ENCODE measurements at regions not wholly inside any gene's neighbourhood (a gene's known extent, or its start where the extent isn't known, plus 50 kb on each side); places are given as distances from the start of the nearest gene placed in this dataset.

DNA sequence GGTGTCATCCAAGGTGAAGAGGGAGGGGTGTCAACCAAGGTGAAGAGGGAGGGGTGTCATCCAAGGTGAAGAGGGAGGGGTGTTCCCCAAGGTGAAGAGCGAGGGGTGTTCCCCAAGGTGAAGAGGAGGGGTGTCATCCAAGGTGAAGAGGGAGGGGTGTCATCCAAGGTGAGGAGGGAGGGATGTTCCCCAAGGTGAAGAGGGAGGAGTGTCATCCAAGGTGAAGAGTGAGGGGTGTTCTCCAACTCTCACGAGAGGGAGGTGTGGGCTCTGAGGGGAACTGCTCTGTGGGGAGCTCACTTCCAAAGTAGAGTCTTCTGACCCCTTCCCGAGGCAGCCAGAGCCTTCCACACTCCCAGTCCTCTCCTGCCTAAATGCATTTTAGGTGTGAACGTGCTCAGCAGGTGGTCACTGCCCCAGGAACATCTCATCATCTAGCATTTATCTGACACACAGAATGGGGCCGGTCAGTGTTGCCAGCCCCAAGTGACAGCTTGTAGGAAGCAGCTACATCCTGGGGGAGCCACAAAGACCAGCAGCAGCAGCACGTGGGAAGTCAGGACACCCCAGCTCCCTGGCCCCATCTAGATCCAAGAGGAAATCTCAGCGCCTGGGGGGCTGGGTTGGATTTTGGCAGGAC is 323.8 kb downstream of the GLRX3 start:
- no peak for DNase-seq (ENCODE audit: low read depth, low spot score)

GRCh38 chr10:130461631-130462030 is 325.4 kb downstream of the GLRX3 start:
- no peak for DNase-seq (ENCODE audit: low read depth, low spot score)

GRCh38 chr10:130463104-130463875 is 327.1 kb downstream of the GLRX3 start:
- DNase-seq (ENCODE audit: low read depth, low spot score) = no peak

DNA sequence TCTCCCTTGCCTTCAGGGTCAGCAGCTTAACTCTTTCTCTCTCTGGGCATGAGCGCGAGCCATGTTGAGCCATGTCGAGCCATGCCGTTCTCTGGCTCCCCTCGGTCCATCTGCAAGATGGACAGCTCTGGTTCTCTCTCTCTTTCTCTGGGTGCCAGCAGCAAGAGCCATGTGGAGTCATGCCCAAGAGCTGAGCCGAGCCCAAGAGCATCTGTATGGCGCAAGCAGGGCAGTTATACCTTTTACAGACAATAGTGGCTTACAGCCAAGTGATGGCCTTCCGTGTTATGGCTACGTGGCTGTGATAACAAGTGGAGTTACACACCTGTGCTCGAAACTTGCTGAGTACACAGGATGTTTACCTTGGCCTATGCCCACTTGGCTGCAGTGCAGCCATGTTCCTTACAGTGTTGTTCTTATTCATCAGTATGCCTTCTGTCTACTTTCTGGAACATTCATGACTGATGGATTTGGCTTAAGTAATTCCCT is 327.7 kb downstream of the GLRX3 start:
- DNase-seq (ENCODE audit: low read depth, low spot score) = no peak

- no peak for DNase-seq (ENCODE audit: low read depth, low spot score)
These were observed 328.2 kb downstream of the GLRX3 start for GRCh38 chr10:130464426-130464825.

- no peak for DNase-seq (ENCODE audit: low read depth, low spot score)
These were observed 330.2 kb downstream of the GLRX3 start for GRCh38 chr10:130466271-130466997.

GRCh38 chr10:130470286-130470685 is 334.1 kb downstream of the GLRX3 start:
- no peak for DNase-seq (ENCODE audit: low read depth, low spot score)

DNA sequence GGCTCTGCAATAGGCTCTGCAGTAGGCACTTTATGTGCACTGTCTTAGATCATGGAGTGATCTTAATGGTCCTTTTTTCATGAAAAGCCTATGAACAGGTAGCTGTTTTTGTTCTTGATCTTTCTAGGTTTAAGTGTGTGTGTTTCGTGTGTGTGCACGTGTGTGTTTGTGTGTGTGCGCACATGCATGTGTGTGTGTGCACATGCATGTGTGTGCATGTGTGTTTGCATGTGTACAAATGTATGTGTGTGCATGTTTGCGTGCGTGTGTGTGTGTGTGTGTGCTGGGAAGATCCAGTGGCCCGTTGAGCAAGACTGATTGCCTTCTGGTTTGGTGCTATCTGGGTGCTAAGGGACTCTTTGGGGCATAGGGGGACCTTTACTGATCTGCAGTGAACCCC is 334.8 kb downstream of the GLRX3 start:
- no peak for DNase-seq (ENCODE audit: low read depth, low spot score)

DNA sequence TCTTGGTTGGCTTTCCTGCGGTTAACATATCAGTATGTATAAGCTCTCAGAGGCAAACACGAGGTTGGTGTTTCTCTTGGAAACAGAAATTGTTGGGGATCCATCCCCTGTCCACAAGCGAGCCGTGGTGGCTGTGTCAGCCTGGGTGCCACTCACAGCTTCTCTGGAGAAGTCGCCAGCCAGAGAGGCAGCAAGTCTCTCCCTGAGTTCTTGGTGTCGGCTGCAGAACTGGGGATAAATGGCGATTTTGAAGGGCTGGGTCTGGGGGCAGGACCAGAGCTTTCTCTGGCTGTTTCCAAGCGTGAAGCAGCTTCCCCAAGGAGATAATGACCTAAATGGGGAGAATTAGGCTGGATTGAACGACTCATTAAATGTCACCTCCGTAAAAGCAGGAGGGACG is 335.3 kb downstream of the GLRX3 start:
- DNase-seq (ENCODE audit: low read depth, low spot score) = no peak

DNA sequence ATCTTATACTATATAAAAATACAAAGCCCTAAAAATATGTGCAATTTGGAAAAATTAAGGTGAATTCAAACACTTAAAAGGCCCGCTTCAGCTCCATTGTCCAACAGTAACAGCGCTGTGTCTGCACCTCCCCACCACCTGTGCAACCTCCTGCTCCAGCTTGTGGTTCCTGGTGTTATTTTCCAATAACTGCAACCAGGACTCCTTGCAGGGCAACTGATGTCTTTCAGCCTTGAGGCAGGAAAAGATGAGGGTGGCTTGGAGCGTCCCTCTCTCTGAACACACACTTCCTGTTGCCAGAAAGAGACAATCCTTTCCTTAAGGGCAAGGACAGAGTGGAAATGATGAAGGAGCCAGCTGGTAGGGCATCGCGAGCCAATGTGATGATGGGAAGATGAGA is 336.0 kb downstream of the GLRX3 start:
- no peak for DNase-seq (ENCODE audit: low read depth, low spot score)

GRCh38 chr10:130474591-130474990 is 338.4 kb downstream of the GLRX3 start:
- DNase-seq (ENCODE audit: low read depth, low spot score) = no peak

DNA sequence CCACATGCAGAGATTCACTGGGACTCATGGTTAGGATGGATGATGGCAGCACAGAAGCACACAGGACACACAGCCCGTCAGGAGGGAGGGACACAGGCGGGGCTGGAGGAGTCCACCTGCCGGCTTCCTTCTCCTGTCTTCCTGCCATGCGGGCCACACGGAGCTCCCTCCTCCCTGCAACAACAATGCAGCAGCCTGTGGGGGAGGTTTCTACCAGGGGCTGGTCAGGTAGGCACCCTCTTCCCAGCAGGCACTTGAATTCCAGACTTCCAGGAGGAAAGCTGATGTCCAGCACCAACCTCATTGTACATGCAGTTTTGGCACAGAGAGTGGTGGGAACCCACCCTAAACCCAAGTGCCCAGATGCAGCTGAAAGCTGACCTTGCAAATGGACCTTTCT is 341.2 kb downstream of the GLRX3 start:
- no peak for DNase-seq (ENCODE audit: low read depth, low spot score)

GRCh38 chr10:130479146-130479545 is 343.0 kb downstream of the GLRX3 start:
- no peak for DNase-seq (ENCODE audit: low read depth, low spot score)

- no peak for DNase-seq (ENCODE audit: low read depth, low spot score)
These were observed 343.7 kb downstream of the GLRX3 start for GRCh38 chr10:130479926-130480325.

GRCh38 chr10:130480491-130480890 is 344.3 kb downstream of the GLRX3 start:
- DNase-seq (ENCODE audit: low read depth, low spot score) = no peak

DNA sequence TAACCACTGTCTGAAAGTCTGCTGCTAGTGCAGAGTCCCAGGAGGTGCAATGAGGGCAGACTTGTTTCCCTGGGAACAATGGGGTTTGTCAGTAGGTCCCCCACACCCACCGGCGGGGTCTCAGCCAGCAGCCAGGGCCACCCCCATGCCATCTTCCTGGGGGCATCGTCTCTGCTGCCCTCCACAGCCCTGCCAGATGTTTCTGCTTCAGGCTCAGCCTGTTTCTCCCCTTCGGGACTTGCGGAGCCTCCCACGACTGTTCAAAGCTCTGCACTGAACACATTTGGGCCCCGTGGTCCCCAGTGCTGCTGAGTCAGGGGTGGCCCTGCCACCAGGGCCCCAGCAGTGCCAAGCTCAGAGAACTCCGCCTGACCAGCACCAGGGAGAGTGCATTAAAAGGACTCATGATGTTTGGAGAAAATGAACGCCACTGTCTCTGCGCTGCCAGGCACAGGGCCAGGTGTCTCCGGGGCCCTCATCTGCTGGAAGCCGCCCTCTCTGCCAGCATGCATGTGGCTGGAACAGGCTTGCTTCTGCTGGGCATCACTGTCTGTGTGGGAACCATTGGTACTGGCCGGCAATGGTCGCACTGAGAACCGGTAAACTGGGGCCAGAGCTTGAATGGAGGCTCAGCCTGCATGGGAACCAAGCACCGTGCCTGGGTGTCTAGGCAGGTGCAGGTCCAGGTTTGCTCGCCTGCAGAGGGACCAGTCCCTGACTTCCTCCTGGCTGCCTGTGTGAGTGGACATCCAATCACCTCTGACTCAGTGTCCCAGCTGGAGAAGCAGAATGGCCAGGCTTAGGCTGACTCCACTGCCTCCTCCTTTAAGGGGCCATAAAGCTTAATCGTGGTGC is 345.1 kb downstream of the GLRX3 start:
- no peak for DNase-seq (ENCODE audit: low read depth, low spot score)

GRCh38 chr10:130481936-130482335 is 345.7 kb downstream of the GLRX3 start:
- no peak for DNase-seq (ENCODE audit: low read depth, low spot score)

GRCh38 chr10:130483691-130484467 is 347.7 kb downstream of the GLRX3 start:
- DNase-seq (ENCODE audit: low read depth, low spot score) = no peak

- DNase-seq (ENCODE audit: low read depth, low spot score) = no peak
These were observed 348.4 kb downstream of the GLRX3 start for GRCh38 chr10:130484468-130485180.

Measured in activated CD4-positive, CD25-positive, alpha-beta regulatory T cell treated with anti-CD3 and anti-CD28 coated beads, Interleukin-2, amount 50 U/mL, for 16 hours (primary cell).